ENCODE measurements at regions not wholly inside any gene's neighbourhood (a gene's known extent, or its start where the extent isn't known, plus 50 kb on each side); places are given as distances from the start of the nearest gene placed in this dataset.

DNA sequence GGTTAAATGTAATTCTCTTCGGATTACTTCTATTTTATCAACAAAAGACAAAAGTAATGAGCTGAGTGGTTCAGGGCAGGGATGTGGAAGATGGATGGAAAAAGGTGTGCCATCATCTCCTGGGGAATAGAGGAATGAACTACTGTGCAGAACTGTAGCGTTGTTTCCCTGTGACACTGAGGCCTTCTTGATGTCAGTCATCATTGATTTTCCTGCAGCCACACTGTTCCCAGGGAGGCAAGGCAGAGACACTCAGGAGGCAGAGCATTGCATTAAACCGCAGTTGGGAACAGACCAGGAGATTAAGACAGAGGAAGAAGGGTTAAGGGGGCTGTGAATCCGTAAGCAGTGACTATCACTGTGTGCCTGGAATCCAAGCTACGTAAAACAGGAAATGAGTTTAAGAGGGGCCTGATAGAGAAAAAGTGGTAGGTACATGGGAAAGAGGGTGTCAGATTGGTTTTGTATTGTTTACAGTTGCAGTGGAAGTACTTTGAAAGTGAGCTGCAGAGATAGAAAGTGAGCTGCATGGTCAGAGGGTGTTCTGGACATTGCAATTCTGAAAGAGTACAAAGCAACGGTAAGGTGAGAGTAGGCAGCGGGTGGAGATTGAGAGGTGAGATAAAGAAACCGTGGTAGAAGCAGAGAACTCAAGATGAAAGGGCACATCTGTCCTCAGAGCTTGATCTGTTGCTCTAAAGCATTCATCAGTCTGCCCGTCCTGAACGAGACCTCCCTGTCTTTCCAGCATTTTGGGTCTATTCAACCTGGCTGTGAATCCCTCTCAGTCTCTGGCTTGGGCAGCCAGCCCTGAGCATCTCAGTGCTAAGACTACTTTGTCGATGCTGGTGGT, 793.4 kb upstream of the CELF4 start:
- TF ChIP-seq, protein P1, sequence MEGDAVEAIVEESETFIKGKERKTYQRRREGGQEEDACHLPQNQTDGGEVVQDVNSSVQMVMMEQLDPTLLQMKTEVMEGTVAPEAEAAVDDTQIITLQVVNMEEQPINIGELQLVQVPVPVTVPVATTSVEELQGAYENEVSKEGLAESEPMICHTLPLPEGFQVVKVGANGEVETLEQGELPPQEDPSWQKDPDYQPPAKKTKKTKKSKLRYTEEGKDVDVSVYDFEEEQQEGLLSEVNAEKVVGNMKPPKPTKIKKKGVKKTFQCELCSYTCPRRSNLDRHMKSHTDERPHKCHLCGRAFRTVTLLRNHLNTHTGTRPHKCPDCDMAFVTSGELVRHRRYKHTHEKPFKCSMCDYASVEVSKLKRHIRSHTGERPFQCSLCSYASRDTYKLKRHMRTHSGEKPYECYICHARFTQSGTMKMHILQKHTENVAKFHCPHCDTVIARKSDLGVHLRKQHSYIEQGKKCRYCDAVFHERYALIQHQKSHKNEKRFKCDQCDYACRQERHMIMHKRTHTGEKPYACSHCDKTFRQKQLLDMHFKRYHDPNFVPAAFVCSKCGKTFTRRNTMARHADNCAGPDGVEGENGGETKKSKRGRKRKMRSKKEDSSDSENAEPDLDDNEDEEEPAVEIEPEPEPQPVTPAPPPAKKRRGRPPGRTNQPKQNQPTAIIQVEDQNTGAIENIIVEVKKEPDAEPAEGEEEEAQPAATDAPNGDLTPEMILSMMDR (IDR thresholded peaks at IDR 0.05): no peak
- TF ChIP-seq POLR2A (IDR thresholded peaks at IDR 0.05): no peak
- TF ChIP-seq EP300 (IDR thresholded peaks at IDR 0.05): no peak
